ENCODE measurements at regions not wholly inside any gene's neighbourhood (a gene's known extent, or its start where the extent isn't known, plus 50 kb on each side); places are given as distances from the start of the nearest gene placed in this dataset.

GRCh38 chr2:192459422-192459821 lies 264.7 kb upstream of the TMEFF2 start:
- TF ChIP-seq CTCF (IDR thresholded peaks at IDR 0.05 in 4 of 5, conservative IDR thresholded peaks at IDR 0.05 in 1 of 5) (no peak), POLR2A (IDR thresholded peaks at IDR 0.05) (no peak)
